ENCODE measurements at regions not wholly inside any gene's neighbourhood (a gene's known extent, or its start where the extent isn't known, plus 50 kb on each side); places are given as distances from the start of the nearest gene placed in this dataset.
A peak's percentile ranks its signal among the peaks of the same experiment; 100 is the strongest.
"Not testable (repeated sequence)": the region's sequence is repeated elsewhere in the genome, so short reads cannot be mapped to it uniquely, and the experiment has no call there.

GRCh38 chr20:12946789-12947188 lies 62.0 kb upstream of the SPTLC3 start:
- H3K27me3 Mint-ChIP-seq (ENCODE audit: low read depth in 3 of 3) = peaks cover 0 to 2% (median 0%) of the 10 kb centered on the region in 3 donors
- H3K27ac Mint-ChIP-seq = peak overlapping the region in 1 of 6 donors; percentile 75
- H3K4me3 Mint-ChIP-seq = no peak overlapping the region
- H3K36me3 Mint-ChIP-seq = peaks cover 0 to 8% (median 0%) of the 10 kb centered on the region in 3 donors
- DNase-seq = no peak
- no peaks in the 10 kb centered on the region for H3K9me3 Mint-ChIP-seq
- peaks cover 32 to 57% of the 10 kb centered on the region in 2 donors for H3K4me1 Mint-ChIP-seq

- Mint-ChIP-seq H3K4me1 (peaks cover 41 to 58% of the 10 kb centered on the region in 2 donors), H3K27ac (no peak overlapping the region), H3K27me3 (ENCODE audit: low read depth in 3 of 3) (peaks cover 0 to 2% (median 0%) of the 10 kb centered on the region in 3 donors), H3K4me3 (no peak overlapping the region), H3K9me3 (no peaks in the 10 kb centered on the region), H3K36me3 (peaks cover 0 to 3% (median 0%) of the 10 kb centered on the region in 3 donors)
- no peak for DNase-seq
Observed at GRCh38 chr20:12947691-12948090, 61.1 kb upstream of the SPTLC3 start.

- Mint-ChIP-seq H3K4me3 (peak overlapping the region; percentile 19 to 73 (median 64)), H3K4me1 (peaks cover 44 to 70% of the 10 kb centered on the region in 2 donors), H3K27me3 (ENCODE audit: low read depth in 3 of 3) (peaks cover 0 to 2% (median 0%) of the 10 kb centered on the region in 3 donors), H3K27ac (peak overlapping the region; percentile 58 to 90 (median 77)), H3K9me3 (no peaks in the 10 kb centered on the region), H3K36me3 (peaks cover 0 to 7% (median 0%) of the 10 kb centered on the region in 3 donors)
- DNase-seq = peak in 1 of 3 donors; percentile 38
Observed at GRCh38 chr20:12949429-12949980, 59.3 kb upstream of the SPTLC3 start.

DNA sequence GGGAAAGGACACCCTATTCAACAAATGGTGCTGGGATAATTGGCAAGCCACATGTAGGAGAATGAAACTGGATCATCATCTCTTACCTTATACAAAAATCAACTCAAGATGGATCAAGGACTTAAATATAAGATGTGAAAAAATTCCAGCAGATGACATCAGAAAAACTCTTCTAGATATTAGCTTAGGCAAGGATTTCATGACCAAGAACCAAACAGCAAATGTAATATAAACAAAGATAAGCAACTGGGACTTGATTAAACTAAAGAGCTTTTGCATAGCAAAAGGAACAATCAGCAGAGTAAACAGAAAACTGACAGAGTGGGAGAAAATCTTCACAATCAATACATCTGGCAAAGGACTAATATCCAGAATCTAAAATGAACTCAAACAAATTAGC lies 54.5 kb upstream of the SPTLC3 start:
- H3K4me3 Mint-ChIP-seq; H3K9me3 Mint-ChIP-seq; H3K27me3 Mint-ChIP-seq (ENCODE audit: low read depth in 3 of 3); DNase-seq: not testable (repeated sequence)
- peaks cover 0 to 11% (median 0%) of the 10 kb centered on the region in 3 donors for H3K36me3 Mint-ChIP-seq
- H3K4me1 Mint-ChIP-seq = peaks cover 41 to 68% of the 10 kb centered on the region in 2 donors
- H3K27ac Mint-ChIP-seq = peak overlapping the region in 1 of 6 donors; percentile 43

DNA sequence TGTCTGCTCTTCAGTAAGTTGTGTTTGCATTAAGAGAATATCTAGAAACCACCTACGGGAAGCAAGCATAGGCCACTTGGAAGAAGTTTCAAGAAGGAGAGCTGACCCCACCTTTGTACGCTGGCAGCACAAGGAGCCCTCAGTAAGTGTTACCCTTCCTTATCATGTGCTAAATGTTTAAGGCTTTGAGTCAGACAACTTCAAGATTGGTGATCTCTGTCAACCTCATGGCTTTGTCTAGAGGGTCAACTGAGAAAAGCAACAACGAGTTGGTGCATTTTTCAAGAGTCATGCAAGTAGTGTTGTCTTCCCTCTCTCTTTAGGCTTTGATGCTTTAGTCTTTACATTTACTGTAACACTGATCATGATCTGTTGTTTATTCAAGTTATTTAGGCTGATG lies 53.2 kb upstream of the SPTLC3 start:
- H3K36me3 Mint-ChIP-seq = peaks cover 0 to 11% (median 0%) of the 10 kb centered on the region in 3 donors
- H3K4me1 Mint-ChIP-seq = peaks cover 27 to 54% of the 10 kb centered on the region in 2 donors
- H3K27me3 Mint-ChIP-seq (ENCODE audit: low read depth in 3 of 3) = peaks cover 0 to 5% (median 0%) of the 10 kb centered on the region in 3 donors
- no peak for DNase-seq
- peak overlapping the region in 1 of 6 donors; percentile 82 for H3K27ac Mint-ChIP-seq
- no peak overlapping the region for H3K4me3 Mint-ChIP-seq
- H3K9me3 Mint-ChIP-seq = peaks cover 0 to 2% (median 0%) of the 10 kb centered on the region in 6 donors

- H3K36me3 Mint-ChIP-seq = peaks cover 0 to 11% (median 0%) of the 10 kb centered on the region in 3 donors
- H3K4me1 Mint-ChIP-seq = peaks cover 22 to 47% of the 10 kb centered on the region in 2 donors
- DNase-seq = no peak
- H3K27ac Mint-ChIP-seq = peak overlapping the region in 3 of 6 donors; percentile 11 to 46 (median 39)
- peak overlapping the region in 1 of 5 donors; percentile 7 for H3K4me3 Mint-ChIP-seq
- H3K9me3 Mint-ChIP-seq = peaks cover 0 to 2% (median 0%) of the 10 kb centered on the region in 6 donors
- peaks cover 0 to 5% (median 0%) of the 10 kb centered on the region in 3 donors for H3K27me3 Mint-ChIP-seq (ENCODE audit: low read depth in 3 of 3)
Observed at GRCh38 chr20:12956303-12956702, 52.5 kb upstream of the SPTLC3 start.

DNA sequence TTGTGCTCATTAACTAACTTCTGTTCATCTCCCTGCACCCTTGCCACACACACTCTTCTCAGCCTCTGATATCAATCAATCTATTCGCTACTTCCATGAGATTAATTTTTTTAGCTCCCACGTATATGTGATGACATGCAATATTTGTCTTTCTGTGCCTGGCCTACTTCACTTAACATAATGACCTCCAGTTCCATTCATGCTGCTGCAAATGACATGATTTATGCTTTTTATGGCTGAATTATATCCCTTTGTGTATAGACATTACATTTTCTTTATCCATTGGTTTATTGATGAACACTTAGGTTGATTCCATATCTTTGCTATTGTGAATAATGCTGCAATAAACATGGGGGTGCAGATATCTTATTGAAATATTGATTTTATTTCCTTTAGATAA lies 50.8 kb upstream of the SPTLC3 start:
- peaks cover 8 to 33% of the 10 kb centered on the region in 2 donors for H3K4me1 Mint-ChIP-seq
- H3K27ac Mint-ChIP-seq = no peak overlapping the region
- peaks cover 0 to 2% (median 0%) of the 10 kb centered on the region in 6 donors for H3K9me3 Mint-ChIP-seq
- peaks cover 0 to 11% (median 0%) of the 10 kb centered on the region in 3 donors for H3K36me3 Mint-ChIP-seq
- no peak overlapping the region for H3K4me3 Mint-ChIP-seq
- DNase-seq = no peak
- H3K27me3 Mint-ChIP-seq (ENCODE audit: low read depth in 3 of 3) = peaks cover 0 to 5% (median 0%) of the 10 kb centered on the region in 3 donors

All from immature natural killer cell (primary cell).